Adipocyte (in vitro differentiated cells): ENCODE measurements at regions not wholly inside any gene's neighbourhood (a gene's known extent, or its start where the extent isn't known, plus 50 kb on each side); places are given as distances from the start of the nearest gene placed in this dataset.

Experiments used
- DNase-seq: peaks from one replicate; pipeline ENCODE4 v3.0.0-alpha.2; 2015; ENCODE audit warnings: low read depth
- H3K27me3 ChIP-seq: replicated peaks from 2 replicates; pipeline ENCODE4 v1.7.0; 2013; ENCODE audit warnings: mild to moderate bottlenecking, low read length, moderate library complexity; ENCODE audit not compliant: control insufficient read depth, insufficient read depth
- H3K36me3 ChIP-seq: 2 replicates; pipeline ENCODE4 v1.7.0; 2013; ENCODE audit warnings: low read length, mild to moderate bottlenecking, moderate library complexity; ENCODE audit not compliant: control insufficient read depth, insufficient read depth, severe bottlenecking
- H3K4me1 ChIP-seq: 2 replicates; pipeline ENCODE4 v1.7.0; 2013; ENCODE audit warnings: mild to moderate bottlenecking, low read length, moderate library complexity; ENCODE audit not compliant: control insufficient read depth, insufficient read depth
- H3K4me3 ChIP-seq: 2 replicates; pipeline ENCODE4 v1.7.0; 2013; ENCODE audit warnings: mild to moderate bottlenecking, low read length, moderate library complexity
- H3K9ac ChIP-seq: 2 replicates; pipeline ENCODE4 v1.7.0; 2013; ENCODE audit warnings: mild to moderate bottlenecking, low read length, moderate library complexity
- H3K9me3 ChIP-seq: 2 replicates; pipeline ENCODE4 v1.7.0; 2013; ENCODE audit warnings: mild to moderate bottlenecking, low read length, moderate library complexity; ENCODE audit not compliant: control insufficient read depth

- Histone ChIP-seq H3K36me3 (no peaks in the 10 kb centered on the region), H3K4me3 (no peak overlapping the region), H3K9me3 (no peaks in the 10 kb centered on the region), H3K4me1 (peaks cover 5% of the 10 kb centered on the region), H3K27me3 (no peaks in the 10 kb centered on the region), H3K9ac (no peak overlapping the region)
- no peak for DNase-seq
These were observed 75.6 kb upstream of the CPO start for GRCh38 chr2:206863716-206864115.

GRCh38 chr2:206867006-206867405, 72.3 kb upstream of the CPO start:
- Histone ChIP-seq H3K4me3 (no peak overlapping the region), H3K4me1 (peaks cover 5% of the 10 kb centered on the region), H3K9me3 (no peaks in the 10 kb centered on the region), H3K9ac (no peak overlapping the region), H3K27me3 (no peaks in the 10 kb centered on the region), H3K36me3 (no peaks in the 10 kb centered on the region)
- no peak for DNase-seq

- Histone ChIP-seq H3K36me3 (no peaks in the 10 kb centered on the region), H3K9ac (no peak overlapping the region), H3K4me3 (no peak overlapping the region), H3K4me1 (no peaks in the 10 kb centered on the region), H3K9me3 (no peaks in the 10 kb centered on the region), H3K27me3 (no peaks in the 10 kb centered on the region)
- no peak for DNase-seq
These were observed 69.4 kb upstream of the CPO start for GRCh38 chr2:206869824-206870495.

GRCh38 chr2:206873423-206873822, 65.9 kb upstream of the CPO start:
- DNase-seq = no peak
- H3K4me3 ChIP-seq = no peak overlapping the region

GRCh38 chr2:206875701-206876100, 63.6 kb upstream of the CPO start:
- Histone ChIP-seq H3K9ac (no peak overlapping the region), H3K27me3 (no peaks in the 10 kb centered on the region), H3K4me3 (no peak overlapping the region), H3K9me3 (no peaks in the 10 kb centered on the region), H3K36me3 (no peaks in the 10 kb centered on the region), H3K4me1 (no peaks in the 10 kb centered on the region)
- DNase-seq = no peak

More at GRCh38 chr2:206873423-206873822, 65.9 kb upstream of the CPO start:
- Histone ChIP-seq H3K4me1 (no peaks in the 10 kb centered on the region), H3K36me3 (no peaks in the 10 kb centered on the region), H3K9ac (no peak overlapping the region), H3K27me3 (no peaks in the 10 kb centered on the region), H3K9me3 (no peaks in the 10 kb centered on the region)

- H3K27me3 ChIP-seq = no peaks in the 10 kb centered on the region
- H3K36me3 ChIP-seq = no peaks in the 10 kb centered on the region
- H3K4me1 ChIP-seq = no peaks in the 10 kb centered on the region
- no peak overlapping the region for H3K4me3 ChIP-seq
- DNase-seq = no peak
- H3K9me3 ChIP-seq = no peaks in the 10 kb centered on the region
- H3K9ac ChIP-seq = no peak overlapping the region
These were observed 63.0 kb upstream of the CPO start for GRCh38 chr2:206876216-206876860.

- Histone ChIP-seq H3K9me3 (no peaks in the 10 kb centered on the region), H3K4me1 (no peaks in the 10 kb centered on the region), H3K9ac (no peak overlapping the region), H3K36me3 (no peaks in the 10 kb centered on the region), H3K27me3 (no peaks in the 10 kb centered on the region), H3K4me3 (peak overlapping the region; percentile 35)
- no peak for DNase-seq
These were observed 57.5 kb upstream of the CPO start for GRCh38 chr2:206881708-206882410.

GRCh38 chr2:206886696-206887095, 52.6 kb upstream of the CPO start:
- H3K27me3 ChIP-seq = no peaks in the 10 kb centered on the region
- H3K4me3 ChIP-seq = no peak overlapping the region
- no peak overlapping the region for H3K9ac ChIP-seq
- DNase-seq = no peak
- H3K36me3 ChIP-seq = no peaks in the 10 kb centered on the region
- H3K4me1 ChIP-seq = no peaks in the 10 kb centered on the region
- H3K9me3 ChIP-seq = no peaks in the 10 kb centered on the region

GRCh38 chr2:206887745-206888144, 51.6 kb upstream of the CPO start:
- Histone ChIP-seq H3K4me1 (no peaks in the 10 kb centered on the region), H3K4me3 (no peak overlapping the region), H3K36me3 (no peaks in the 10 kb centered on the region), H3K27me3 (no peaks in the 10 kb centered on the region), H3K9me3 (no peaks in the 10 kb centered on the region), H3K9ac (no peak overlapping the region)
- no peak for DNase-seq
